NCI-H1930 (cell line): ENCODE measurements at regions not wholly inside any gene's neighbourhood (a gene's known extent, or its start where the extent isn't known, plus 50 kb on each side); places are given as distances from the start of the nearest gene placed in this dataset.

Experiments
- DNase-seq, 2 experiments: peaks; one replicate each; lab custom pipeline; 2025; lab: John Stamatoyannopoulos, UW

DNA sequence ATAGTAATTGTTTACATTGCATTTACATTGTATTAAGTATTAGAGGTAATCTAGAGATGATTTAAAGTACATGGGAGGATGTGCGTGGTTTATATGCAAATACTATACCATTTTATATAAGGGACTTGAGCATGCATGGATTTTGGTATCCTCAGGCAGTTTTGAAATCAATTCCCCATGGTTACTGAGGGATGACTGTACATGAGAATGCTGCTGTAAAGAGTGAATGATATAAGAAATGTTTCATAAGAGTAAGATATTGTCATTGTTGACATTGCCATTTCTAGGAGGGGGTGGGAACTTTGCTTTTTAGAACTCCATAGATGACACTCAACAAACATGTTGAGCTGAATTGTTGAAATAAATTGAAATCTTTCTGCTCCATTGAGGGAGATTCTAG, 185.0 kb downstream of the SEMA6A start:
- no peak for DNase-seq

DNA sequence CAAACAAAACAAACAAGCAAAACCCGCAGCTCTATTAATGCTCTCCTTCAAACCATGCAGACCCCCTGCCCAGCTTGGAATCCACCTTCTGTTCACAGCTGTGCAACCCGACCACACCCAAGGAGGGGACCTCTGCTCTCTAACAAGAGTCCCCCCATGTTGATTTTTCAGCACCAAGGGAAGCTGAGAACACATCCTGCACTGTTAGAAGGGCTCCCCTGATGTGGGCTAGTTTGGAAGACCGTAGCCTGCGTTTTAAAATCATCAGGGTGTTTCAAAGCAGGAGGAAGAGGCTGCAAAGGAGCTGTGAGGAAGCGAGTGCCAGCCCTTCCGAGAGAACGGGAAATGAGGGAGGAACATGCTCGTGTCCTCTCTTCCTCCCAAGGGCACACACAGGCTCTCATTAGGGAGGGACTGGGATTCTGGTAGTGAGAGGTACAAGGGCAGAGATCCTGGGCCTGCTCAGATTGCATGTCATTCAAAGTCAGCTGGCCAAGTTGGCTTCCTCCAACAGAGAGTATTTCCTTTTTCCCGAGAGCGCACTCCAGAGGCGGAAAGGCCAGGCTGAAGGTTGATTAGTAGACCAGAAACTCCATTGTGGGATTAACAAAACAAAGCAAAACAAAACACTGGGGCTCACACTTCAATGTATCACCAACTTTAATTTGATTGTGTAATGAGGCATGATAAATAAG, 185.9 kb downstream of the SEMA6A start:
- no peak for DNase-seq

DNA sequence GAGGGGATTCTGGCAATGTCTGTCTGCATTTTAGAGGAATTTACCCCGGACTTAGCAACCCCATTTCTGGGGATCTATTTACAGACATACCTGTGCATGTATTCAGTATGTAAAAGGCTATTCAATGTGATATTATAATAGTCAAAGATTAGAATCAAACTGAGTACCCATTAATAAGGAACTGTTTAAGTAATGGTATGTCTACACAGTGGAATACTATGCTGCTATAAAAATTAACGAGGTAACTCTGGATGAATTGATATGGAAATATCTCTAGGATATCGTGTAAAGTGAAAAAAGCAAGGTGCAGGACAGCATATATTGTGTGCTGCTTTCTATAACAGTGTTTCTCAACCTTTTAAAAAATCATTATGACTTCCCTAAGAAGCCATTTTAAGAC, 186.9 kb downstream of the SEMA6A start:
- DNase-seq = no peak

DNA sequence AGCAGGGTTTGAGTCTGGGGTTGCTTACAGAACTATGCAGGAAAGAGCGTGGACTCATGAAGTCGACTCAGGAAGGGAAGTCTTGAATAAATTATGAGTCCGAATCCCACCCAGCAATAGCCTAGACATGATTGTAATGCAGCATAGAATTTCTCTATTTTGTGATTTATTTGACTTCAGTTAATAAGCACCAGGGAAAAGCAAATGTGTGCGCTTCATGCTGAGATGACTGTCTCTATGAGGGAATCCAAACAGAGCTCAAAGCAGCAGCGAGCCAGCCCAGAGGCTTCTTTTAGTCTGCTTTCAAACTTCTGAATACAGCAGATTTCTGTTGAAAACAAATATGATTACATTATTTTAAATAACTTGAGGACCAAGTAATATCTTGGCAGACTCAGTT, 188.0 kb downstream of the SEMA6A start:
- DNase-seq = no peak

DNA sequence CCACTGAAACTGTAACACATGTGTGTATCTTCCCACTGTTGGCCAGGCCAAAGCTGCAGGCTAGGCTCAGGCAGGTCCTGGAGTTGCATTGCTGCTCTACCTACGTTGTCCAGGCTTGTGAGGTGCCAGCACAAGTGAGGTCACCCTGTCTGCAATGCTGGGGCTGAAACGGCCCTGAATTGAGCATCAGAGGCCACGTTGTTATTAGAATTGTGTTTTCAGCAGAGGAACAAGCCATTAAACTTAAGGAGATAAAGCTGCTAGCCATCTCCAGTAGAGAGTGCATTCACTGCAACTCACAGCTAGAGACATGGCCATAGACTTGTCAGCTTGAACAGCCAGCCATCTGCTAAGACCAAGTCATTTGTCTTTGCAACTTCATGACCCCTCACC, 191.8 kb downstream of the SEMA6A start:
- DNase-seq = no peak

DNA sequence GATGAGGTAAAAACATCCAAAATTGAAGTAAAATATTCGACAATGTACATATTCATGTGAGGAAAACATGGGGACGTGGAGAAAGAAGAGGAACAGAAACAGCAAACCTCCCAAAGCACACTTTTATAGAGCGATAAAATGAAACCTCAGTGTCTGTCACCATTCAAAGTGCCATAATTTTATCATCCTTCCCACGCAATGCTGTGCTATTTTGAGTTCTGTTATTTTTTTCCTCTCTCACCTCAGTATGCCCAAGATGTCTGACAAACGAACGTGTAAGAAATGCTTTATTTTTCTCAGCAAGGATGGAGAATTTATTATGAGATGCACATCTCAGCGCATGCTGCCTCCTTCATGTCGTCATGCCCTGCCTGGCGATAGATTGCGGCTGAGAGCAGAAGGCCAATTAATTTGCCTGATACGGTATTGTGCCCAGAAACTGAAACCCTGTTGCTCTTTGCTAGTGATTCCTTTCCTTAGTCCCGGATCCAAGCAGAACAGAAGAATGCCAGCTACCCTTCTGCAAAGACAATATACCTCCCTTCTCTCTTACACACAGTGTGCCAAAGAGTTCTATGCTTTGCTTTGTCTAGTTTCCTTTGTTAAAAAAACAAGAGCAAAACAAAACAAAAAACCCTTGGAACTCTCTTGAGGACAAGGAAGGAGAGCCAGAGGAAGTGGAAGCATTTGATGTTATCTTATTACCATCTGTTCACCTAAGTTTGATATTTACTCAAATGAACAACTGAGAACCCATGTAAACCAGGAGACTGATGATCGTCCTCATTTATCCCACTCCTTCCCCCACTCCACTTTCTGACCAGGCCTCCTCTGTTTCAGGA, 192.4 kb downstream of the SEMA6A start:
- no peak for DNase-seq

DNA sequence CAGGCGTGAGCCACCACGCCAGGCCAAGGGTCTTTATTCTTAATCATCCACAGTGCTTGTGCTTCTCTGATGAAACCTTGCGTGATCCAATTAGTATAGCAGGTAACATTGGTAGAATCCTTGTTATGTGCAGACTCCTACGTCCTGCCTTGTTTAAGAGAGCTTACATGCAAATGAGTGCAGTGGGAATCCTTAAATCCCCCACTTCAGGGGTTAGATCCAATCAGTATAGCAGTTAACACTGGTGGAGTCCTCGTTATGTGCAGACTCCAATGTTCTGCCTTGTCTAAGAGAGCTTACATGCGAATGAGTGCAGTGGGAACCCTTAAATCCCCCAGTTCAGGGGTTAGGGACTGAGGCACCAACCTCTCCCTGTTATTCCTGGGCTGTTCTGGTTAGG, 193.4 kb downstream of the SEMA6A start:
- DNase-seq = no peak

DNA sequence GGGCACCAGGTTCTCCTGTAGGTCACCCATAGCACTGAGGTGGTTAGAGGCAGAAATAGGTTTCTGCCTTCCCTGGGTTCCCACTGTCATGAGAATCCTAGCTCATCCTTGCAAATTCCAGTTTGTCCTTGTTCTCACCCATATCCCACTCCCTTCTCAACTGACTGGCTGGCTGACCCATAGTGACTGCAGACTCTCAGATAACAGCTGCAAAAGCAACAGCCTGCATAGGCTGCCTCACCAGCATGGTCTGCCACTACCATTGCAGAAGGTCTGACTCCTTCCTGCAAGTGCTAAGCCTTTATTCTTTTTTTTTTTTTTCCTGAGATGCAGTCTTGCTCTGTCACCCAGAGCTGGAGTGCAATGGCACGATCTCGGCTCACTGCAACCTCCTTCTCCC, 194.0 kb downstream of the SEMA6A start:
- DNase-seq = no peak

DNA sequence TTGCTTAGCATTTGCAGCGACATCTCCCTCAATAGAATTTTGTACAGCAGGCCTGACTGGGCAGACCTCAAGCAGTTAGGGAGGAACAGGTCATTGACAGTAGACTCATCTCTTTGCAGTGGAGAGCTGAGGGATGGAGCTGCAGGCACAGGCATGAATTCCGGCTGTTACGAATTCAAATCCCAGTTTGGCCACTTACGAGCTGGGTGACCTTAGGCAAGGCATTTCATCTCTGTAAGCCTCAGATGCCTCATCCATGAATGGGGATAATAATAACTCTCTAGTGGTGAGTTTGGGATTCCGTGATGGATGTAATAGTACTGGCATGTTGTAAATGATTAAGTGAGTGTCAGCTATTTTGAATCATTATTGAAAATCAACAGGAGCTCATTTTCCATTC, 195.3 kb downstream of the SEMA6A start:
- DNase-seq = no peak

DNA sequence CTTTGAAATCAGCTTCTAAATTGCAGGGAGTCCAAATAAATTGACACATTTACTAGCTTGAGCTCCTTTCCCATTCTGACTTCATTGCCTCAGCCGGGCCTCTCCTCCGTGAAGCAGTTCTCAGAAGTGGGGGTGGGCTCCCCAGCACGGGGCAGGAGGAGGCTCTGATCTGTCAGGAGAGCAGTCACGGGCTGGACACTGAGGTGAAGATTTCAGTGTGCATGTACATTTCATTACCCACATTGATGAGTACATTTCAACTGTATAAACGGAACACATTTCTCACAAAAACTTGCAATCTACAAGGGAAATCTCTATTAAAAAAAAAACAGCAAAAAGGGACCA, 195.9 kb downstream of the SEMA6A start:
- DNase-seq = no peak

DNA sequence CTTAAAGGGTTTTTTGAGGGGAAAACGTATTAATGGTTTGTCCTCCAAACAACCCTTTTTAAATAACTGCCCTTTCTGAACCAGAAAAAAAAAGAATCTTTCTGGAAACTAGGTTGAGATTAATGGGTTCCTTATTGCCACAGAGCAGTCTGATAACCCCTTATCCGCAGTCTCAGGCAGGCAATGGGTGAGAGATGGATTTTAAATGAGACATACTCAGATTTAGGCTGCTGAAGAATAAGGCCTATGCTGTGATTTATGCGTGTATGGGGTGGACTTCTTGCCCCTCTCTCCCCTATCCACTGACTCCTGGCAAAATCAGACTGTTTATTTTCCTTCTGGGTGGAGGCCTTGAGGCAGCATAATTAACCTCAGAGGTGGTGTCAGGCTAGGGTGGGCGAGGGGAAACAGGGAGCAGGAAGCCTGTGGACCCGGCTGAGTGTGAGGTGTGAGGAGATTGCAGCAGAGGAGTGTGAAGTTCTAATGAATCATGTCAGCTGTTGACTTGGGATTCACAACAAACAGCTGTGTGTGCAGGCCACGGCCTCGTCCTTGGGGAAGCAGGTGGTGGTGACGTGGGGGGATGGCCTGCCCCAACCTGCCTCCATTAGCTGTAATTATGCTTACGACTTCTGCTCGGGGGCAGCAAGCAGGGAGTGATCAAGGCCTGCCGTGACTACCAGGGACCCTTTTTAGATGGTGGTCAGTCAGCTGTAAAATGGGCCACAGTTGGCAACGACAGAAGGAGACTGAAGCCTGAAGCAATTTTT, 196.4 kb downstream of the SEMA6A start:
- peak in 1 of 2 experiments; percentile 1 for DNase-seq

DNA sequence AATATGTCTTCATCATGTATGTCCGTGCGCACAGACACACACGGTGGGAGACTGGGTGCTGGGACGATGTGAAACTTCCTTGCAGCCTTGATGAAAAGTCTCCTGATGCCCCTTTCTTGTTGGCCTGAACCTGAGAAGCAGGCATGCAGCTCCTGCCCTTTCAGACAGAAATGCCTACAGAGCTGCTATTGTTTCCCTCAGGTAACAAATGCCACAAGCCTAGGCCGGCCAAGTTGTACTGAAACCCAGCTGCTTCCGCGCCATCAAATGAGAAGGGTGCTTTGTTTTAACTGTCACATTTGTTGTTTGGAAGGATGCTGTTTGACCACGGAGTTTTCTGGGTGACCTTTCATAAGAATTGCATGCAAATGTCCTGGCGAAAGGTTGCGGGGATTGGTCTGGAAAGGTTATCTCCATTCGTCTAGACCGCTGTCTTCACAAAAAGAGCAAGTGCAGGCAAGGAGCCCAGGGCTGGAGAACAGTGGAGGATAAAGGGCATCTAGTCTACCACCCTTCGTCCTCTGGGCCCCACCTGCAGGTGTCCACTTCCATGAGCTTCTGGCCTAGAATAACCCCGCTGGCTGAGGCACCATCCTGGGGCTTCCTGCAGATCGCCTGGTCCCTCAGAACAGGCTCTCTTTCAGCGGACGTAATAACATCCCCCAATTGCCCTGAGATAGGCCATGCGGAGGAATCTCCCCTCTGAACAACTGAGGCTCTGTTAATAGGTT, 197.2 kb downstream of the SEMA6A start:
- DNase-seq = no peak

DNA sequence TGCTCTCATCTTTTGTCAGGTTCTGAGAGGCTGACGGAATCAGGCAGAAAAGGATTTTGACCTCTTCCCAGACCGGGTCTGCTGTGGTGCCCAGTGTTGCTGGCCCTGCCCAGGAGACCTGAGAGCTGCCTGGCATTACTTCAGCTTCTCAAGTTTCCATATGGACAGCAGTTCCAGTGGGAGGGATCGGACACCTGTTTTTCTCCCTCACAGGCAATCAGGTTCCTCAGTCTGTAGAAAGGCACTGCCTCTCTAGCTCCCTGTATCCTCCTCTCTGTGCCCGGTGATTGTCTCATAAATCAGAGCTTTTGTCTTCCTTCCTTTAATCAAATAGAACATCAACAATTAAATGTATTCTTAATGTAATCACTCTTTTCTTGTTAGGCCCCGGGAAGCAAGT, 198.7 kb downstream of the SEMA6A start:
- DNase-seq = no peak

DNA sequence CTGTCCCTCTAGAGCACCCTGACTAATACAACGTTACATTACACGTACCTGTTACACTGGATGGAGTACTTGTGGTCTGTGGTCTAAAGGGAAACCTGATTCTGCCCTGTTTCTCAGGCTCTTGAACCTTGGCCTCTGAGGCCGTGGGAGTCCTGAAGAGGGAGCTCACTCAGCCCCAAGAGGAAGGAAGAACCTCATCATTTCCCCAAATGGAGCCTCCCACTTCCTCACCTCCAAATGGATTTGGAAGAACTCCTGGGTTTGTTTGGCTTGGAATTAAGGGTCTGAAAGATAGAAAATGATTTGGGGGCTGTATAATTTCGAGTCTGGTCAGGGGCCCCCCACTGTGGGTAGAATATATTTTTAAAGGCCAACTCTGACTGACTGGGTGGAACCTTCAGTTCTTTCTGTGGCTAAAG, 200.2 kb downstream of the SEMA6A start:
- no peak for DNase-seq

DNA sequence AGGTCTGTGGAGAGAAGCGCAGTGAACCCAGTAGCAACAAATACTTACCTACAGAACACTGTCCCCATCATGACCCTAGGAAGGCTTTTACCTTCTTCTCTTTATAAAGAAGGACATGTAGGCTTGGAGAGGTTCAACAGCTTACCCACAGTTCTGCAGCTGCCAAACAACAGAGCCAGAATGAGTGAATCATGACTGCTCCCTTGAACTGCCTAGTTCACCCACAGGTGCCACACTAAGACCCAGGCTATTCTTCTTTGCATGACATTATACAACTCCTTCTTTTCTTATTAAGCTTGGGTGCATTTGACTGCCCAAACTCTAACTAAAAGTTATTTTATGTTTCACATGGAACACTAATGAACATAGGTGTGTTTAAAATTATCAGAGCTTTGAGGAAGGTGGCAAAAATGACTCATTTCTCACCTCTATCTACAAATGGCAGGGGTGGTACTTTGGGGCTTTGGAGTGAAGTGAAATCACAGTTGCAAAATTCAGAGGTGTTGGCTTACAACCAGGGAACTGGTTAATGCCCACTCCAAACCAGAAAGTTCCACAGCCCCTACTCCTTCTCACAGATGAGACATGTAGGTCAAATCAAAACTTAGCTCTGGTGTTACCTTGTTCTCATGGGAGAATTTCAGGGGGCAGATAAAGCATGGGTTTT, 201.6 kb downstream of the SEMA6A start:
- DNase-seq = no peak

DNA sequence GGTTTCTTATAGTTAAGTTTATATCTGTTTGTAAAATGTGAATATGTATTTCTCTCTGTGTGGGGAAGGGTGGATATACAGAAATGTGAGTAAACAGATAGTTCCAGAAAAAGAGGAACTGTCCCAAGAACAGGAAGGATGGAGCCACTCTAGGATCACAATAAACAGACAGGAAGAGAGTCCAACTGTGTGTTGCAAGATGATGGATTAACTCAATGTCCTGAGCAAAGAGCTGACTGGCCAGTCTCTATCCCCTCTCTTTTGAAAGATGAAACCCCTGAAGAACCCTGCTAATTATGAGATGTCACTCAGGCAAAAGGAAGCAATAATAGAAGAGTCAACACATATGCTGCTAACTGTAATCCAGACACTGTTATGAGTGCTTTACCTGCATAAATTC, 202.7 kb downstream of the SEMA6A start:
- DNase-seq = no peak

DNA sequence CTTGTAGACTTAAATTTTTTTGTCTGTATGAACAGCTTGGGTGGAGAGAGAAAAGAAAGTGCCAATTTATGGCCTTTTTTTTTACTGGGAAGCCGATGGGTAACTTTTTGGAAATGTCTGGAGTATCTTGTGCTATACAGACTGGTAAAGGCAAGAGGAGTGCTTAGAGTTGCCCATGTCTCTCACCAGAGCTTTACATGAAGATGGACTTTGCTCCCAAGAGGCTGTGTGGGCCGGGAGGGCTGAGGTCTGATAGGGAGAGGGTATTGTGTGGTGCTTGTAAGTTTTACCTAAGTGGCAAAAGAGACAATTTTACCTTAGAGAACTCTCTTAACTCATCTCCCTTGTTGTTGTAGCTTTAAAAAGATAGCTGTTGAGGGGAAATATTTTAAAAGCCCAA, 203.2 kb downstream of the SEMA6A start:
- no peak for DNase-seq

DNA sequence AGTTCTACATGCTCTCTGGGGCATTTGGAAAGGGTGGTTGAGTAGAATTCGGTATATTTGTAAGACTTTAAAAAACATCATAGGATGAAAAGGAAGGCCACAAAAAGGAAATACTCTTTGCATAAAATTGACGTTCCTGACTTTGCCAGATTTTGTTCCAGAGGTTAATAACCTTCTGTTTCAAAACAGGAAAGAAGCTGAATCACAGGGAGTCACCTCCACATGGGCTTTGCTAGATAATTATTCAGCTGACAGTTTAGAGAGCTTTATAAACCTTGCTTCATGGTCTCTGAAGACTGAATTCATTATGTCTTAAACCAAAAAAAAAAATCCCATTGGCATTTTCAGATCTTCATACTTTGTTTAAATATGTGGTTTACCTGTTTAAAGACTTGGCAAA, 203.7 kb downstream of the SEMA6A start:
- DNase-seq = no peak

DNA sequence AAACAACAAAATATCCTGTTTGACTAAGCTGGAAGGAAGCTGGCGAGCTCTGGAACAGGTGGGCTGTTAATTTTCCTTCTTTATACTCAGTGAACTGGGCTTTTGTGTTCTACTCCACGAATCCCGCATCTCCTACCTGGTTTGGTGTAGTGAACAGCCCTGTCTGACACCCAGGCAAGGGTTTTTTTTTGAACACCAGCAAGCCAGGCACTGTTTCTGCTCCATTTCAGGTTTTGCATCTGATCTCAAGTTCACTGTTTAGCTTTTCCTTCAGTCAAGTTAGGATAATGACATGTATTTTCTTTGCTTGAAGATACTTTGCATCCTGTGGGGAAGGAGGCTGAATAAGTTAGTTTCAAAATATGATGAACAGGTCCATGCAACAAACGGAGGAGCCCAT, 204.5 kb downstream of the SEMA6A start:
- DNase-seq = no peak

DNA sequence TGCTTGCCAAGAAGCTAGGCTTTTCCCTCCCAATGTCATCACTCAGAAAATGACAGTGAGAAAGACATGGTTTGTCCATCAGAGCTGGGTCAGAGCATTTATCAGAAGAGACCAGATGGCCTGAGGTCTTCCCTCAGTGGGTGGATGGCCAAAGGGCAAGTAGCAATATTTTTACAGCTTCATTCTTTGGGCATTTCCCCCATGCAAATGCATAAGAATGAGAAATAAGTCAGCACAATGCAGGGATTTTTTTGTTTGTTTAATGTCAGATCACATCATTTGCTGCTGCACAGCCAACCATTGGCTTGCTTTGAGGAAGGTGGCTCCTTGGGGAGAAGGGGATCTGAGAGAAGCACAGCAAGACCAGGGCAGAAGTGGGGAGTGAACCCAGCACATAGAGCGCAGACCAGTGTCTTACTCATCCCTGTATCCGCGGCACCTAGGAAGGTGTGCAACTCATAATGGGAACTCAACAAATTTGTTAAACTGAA, 209.6 kb downstream of the SEMA6A start:
- no peak for DNase-seq

DNA sequence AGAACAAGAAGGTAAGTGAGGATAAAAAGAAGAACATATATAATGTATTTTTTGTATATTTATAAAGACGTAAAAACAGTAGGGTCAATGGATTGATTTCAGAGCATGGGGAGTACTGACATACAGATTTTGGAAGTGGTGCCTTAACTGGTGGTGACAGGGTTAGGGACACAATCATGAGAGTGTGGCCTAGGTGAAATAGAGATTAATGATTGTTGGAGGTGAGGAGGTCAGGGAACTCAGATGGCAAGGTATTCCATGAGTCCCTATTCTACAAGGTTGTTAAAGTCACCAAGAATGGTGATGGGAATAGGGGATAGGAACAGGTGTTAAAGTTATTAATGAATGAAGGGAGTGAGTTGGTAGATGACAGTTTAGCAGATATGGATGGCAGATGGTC, 210.8 kb downstream of the SEMA6A start:
- DNase-seq = no peak
